Endothelial cell of umbilical vein (primary cell): ENCODE measurements at regions not wholly inside any gene's neighbourhood (a gene's known extent, or its start where the extent isn't known, plus 50 kb on each side); places are given as distances from the start of the nearest gene placed in this dataset.

Experiments used
- BruUV-seq: library from RNA; stranded (reverse); fragments of 400-500 nt; replicated peaks from 2 replicates; lab custom pipeline; 2021; lab: Mats Ljungman, UMichigan
- CTCF ChIA-PET: fragments of 300-600, 350-600 bp; sonication (Branson Sonifier 250); formaldehyde crosslinking; loops from one replicate; lab custom pipeline; 2021; ENCODE audit warnings: antibody characterized with exemption, inconsistent platforms; lab: Charles Lee
- POLR2A ChIA-PET: fragments of 300-600, 350-600 bp; sonication (Branson Sonifier 250); formaldehyde crosslinking; loops from one replicate; lab custom pipeline; 2021; ENCODE audit warnings: antibody characterized with exemption, inconsistent platforms; lab: Charles Lee
- DNase-seq: peaks from one replicate; pipeline ENCODE4 v3.0.0-alpha.2; 2011; ENCODE audit warnings: low read depth, low spot score
- FAIRE-seq: peaks from 2 replicates; lab custom pipeline; 2011; peaks lifted over from hg19 to GRCh38; lab: Jason Lieb, UNC
- H2AFZ ChIP-seq: 2 replicates; pipeline ENCODE4 v1.6.0; 2012; ENCODE audit warnings: low read depth, low read length, control low read depth, inconsistent platforms
- H3K27ac ChIP-seq: 2 replicates; pipeline ENCODE4 v1.5.1; 2011; ENCODE audit warnings: low read depth, mild to moderate bottlenecking, control low read depth, low read length, moderate library complexity; ENCODE audit not compliant: insufficient read depth
- H3K27me3 ChIP-seq, 2 experiments: 2 replicates each; pipeline versions ENCODE4 v1.6.0 to v1.6.1; 2011; ENCODE audit warnings: low read length in 2 of 2, mixed read lengths in 1 of 2; ENCODE audit not compliant: control insufficient read depth in 2 of 2, insufficient read depth in 2 of 2
- H3K36me3 ChIP-seq, 2 experiments: 2 replicates in 1 of 2; 3 replicates in 1 of 2; pipeline ENCODE4 v1.5.1; 2011; ENCODE audit warnings: low read length in 2 of 2, mild to moderate bottlenecking in 1 of 2, moderate library complexity in 1 of 2; ENCODE audit not compliant: control insufficient read depth in 2 of 2, insufficient read depth in 2 of 2; ENCODE audit errors: extremely low read depth in 1 of 2
- H3K4me1 ChIP-seq: 3 replicates; pipeline ENCODE4 v1.5.1; 2011; ENCODE audit warnings: mild to moderate bottlenecking, low read length; ENCODE audit not compliant: control insufficient read depth, insufficient read depth; ENCODE audit errors: extremely low read depth
- H3K4me2 ChIP-seq: 2 replicates; pipeline ENCODE4 v1.6.1; 2011; ENCODE audit warnings: low read length, control low read depth, mixed read lengths; ENCODE audit not compliant: insufficient read depth
- H3K4me3 ChIP-seq, 3 experiments: fragments of 200-600 bp in 1 of 3; sonication (generic), shearing (Covaris generic) in 1 of 3; replicated peaks in 1 of 3; 2 replicates each; pipeline ENCODE4 v1.5.1; 2011 to 2016; ENCODE audit warnings: control low read depth in 3 of 3, low read length in 3 of 3, mild to moderate bottlenecking in 2 of 3, inconsistent platforms in 1 of 3, low read depth in 1 of 3, moderate library complexity in 1 of 3; ENCODE audit not compliant: insufficient read depth in 1 of 3
- H3K79me2 ChIP-seq: 2 replicates; pipeline ENCODE4 v1.6.0; 2012; ENCODE audit warnings: low read length, inconsistent platforms; ENCODE audit not compliant: control insufficient read depth, insufficient read depth
- H3K9ac ChIP-seq: replicated peaks from 2 replicates; pipeline ENCODE3; 2011; ENCODE audit warnings: low read length, control low read depth; ENCODE audit not compliant: insufficient read depth; ENCODE audit errors: extremely low read depth
- H3K9me1 ChIP-seq: replicated peaks from 3 replicates; pipeline ENCODE4 v1.6.0; 2011; ENCODE audit warnings: mild to moderate bottlenecking, low read length; ENCODE audit not compliant: control insufficient read depth, insufficient read depth; ENCODE audit errors: extremely low read depth
- H3K9me3 ChIP-seq: replicated peaks from 2 replicates; pipeline ENCODE4 v1.5.1; 2012; ENCODE audit warnings: low read length, inconsistent platforms; ENCODE audit not compliant: control insufficient read depth, insufficient read depth
- H4K20me1 ChIP-seq: replicated peaks from 2 replicates; pipeline ENCODE3; 2011; ENCODE audit warnings: mild to moderate bottlenecking, low read length; ENCODE audit not compliant: control insufficient read depth, insufficient read depth; ENCODE audit errors: extremely low read depth
- CTCF ChIP-seq, 2 donors: IDR thresholded peaks; 1 replicate in 1 of 2; 2 replicates in 1 of 2; pipeline ENCODE4 v1.5.1; 2011; ENCODE audit warnings: low read length in 2 of 2, mild to moderate bottlenecking in 2 of 2, moderate library complexity in 2 of 2, control low read depth in 1 of 2, inconsistent platforms in 1 of 2, low read depth in 1 of 2; ENCODE audit not compliant: insufficient read depth in 1 of 2; ENCODE audit errors: extremely low read depth in 1 of 2
- EZH2 ChIP-seq: IDR thresholded peaks from 2 replicates; pipeline ENCODE4 v1.6.1; 2012; ENCODE audit warnings: borderline replicate concordance, low read depth, mild to moderate bottlenecking, moderate library complexity, low read length, inconsistent platforms; ENCODE audit not compliant: severe bottlenecking
- FOS ChIP-seq: IDR thresholded peaks from 2 replicates; pipeline ENCODE4 v1.6.1; 2011; ENCODE audit warnings: mild to moderate bottlenecking, low read length, moderate library complexity, borderline replicate concordance; ENCODE audit not compliant: insufficient read depth
- GATA2 ChIP-seq: IDR thresholded peaks from 2 replicates; pipeline ENCODE4 v1.7.0; 2011; ENCODE audit warnings: low read depth, mild to moderate bottlenecking, moderate library complexity, mixed read lengths, low read length; ENCODE audit not compliant: insufficient read length, insufficient read depth
- JUN ChIP-seq: IDR thresholded peaks from 2 replicates; pipeline ENCODE4 v1.6.1; 2011; ENCODE audit warnings: borderline replicate concordance, low read depth; ENCODE audit not compliant: insufficient read length, insufficient read depth
- MAX ChIP-seq: IDR thresholded peaks from 2 replicates; pipeline ENCODE4 v1.6.1; 2011; ENCODE audit not compliant: insufficient read depth, insufficient read length
- MYC ChIP-seq: IDR thresholded peaks from one replicate; pipeline ENCODE4 v1.6.1; 2011; ENCODE audit warnings: mild to moderate bottlenecking, low read depth, low read length
- POLR2A ChIP-seq: IDR thresholded peaks from 2 replicates; pipeline ENCODE4 v1.6.1; 2012; ENCODE audit warnings: low read depth, mild to moderate bottlenecking, control low read depth, low read length
- POLR2AphosphoS5 ChIP-seq: IDR thresholded peaks from 2 replicates; pipeline ENCODE4 v1.6.1; 2012; ENCODE audit warnings: low read depth, mild to moderate bottlenecking, control low read depth, low read length, moderate library complexity; ENCODE audit not compliant: insufficient read depth
- dilution Hi-C: fragments of 300-500 bp; cut with MboI; formaldehyde crosslinking; loops from one replicate; pipeline ENCODE4 v1.15.0; 2019; ENCODE audit warnings: low sequenced_read_pairs; ENCODE audit not compliant: extremely low pct_ligation_motif_present
- intact Hi-C: fragments of 100-400 bp; cut with micrococcal nuclease; formaldehyde crosslinking; loops from one replicate; pipeline ENCODE4 v1.10.0; 2022

GRCh38 chr11:23226331-23227077 lies 366.2 kb upstream of the CCDC179 start:
- H3K9me1 ChIP-seq = no peaks in the 10 kb centered on the region
- H3K9ac ChIP-seq = no peak overlapping the region
- intact Hi-C loops = no loop called here
- no peaks in the 10 kb centered on the region for H3K79me2 ChIP-seq
- H3K4me3 ChIP-seq = no peak overlapping the region
- H3K4me2 ChIP-seq = no peak overlapping the region
- ChIA-PET CTCF (interaction anchor here (1.6 kb wide), 1 partner anchor 25 kb away, joined by 3 read pairs; no protein-coding TSS in a partner anchor), POLR2A (no interaction called here)
- no TSS peak for BruUV-seq
- no peaks in the 10 kb centered on the region for H4K20me1 ChIP-seq
- H3K4me1 ChIP-seq = no peaks in the 10 kb centered on the region
- H3K9me3 ChIP-seq = no peaks in the 10 kb centered on the region
- no peaks in the 10 kb centered on the region for H3K36me3 ChIP-seq
- DNase-seq (no peak), FAIRE-seq (no peak)
- TF ChIP-seq MAX (no peak), FOS (no peak), EZH2 (no peak), GATA2 (no peak), MYC (no peak), CTCF (IDR thresholded peaks at IDR 0.05; ENCODE audit: extremely low read depth in 1 of 2, insufficient read depth in 1 of 2, low read depth in 1 of 2, low read length in 2 of 2) (no peak), JUN (no peak), POLR2A (no peak), POLR2AphosphoS5 (no peak)
- no peaks in the 10 kb centered on the region for H3K27me3 ChIP-seq
- dilution Hi-C loops = no loop called here
- H2AFZ ChIP-seq = no peak overlapping the region
- H3K27ac ChIP-seq = no peak overlapping the region
